BLaER1 treated with 17β-estradiol and CSF1 and Interleukin-3, amounts not matched to agents 10 nM and 100 nM (cell line): ENCODE measurements at regions not wholly inside any gene's neighbourhood (a gene's known extent, or its start where the extent isn't known, plus 50 kb on each side); places are given as distances from the start of the nearest gene placed in this dataset.
A peak's percentile ranks its signal among the peaks of the same experiment; 100 is the strongest.

Experiments used
- H3K27ac ChIP-seq, 11 experiments: shearing (Covaris generic); formaldehyde crosslinking; 2 replicates each; pipeline ENCODE4 v1.8.1; 2022
- H3K27me3 ChIP-seq, 11 experiments: shearing (Covaris generic); formaldehyde crosslinking; 2 replicates each; pipeline ENCODE4 v1.8.1; 2022
- H3K36me3 ChIP-seq, 11 experiments: shearing (Covaris generic); formaldehyde crosslinking; 2 replicates each; pipeline ENCODE4 v1.8.1; 2022
- H3K4me1 ChIP-seq, 10 experiments: shearing (Covaris generic); formaldehyde crosslinking; 2 replicates each; pipeline ENCODE4 v1.8.1; 2022
- H3K4me2 ChIP-seq, 11 experiments: shearing (Covaris generic); formaldehyde crosslinking; 2 replicates each; pipeline ENCODE4 v1.8.1; 2022
- H3K4me3 ChIP-seq, 10 experiments: shearing (Covaris generic); formaldehyde crosslinking; 2 replicates each; pipeline ENCODE4 v1.8.1; 2022
- H3K9ac ChIP-seq, 11 experiments: shearing (Covaris generic); formaldehyde crosslinking; 2 replicates each; pipeline ENCODE4 v1.8.1; 2022
- H3K9me3 ChIP-seq, 11 experiments: shearing (Covaris generic); formaldehyde crosslinking; replicated peaks in 1 of 11; 2 replicates each; pipeline ENCODE4 v1.8.1; 2022
- H4K20me1 ChIP-seq, 11 experiments: shearing (Covaris generic); formaldehyde crosslinking; 2 replicates each; pipeline ENCODE4 v1.8.1; 2022
- Cebpa-rat ChIP-seq, 11 experiments: shearing (Covaris generic); IDR thresholded peaks; 2 replicates each; pipeline ENCODE4 v1.8.1; 2022

DNA sequence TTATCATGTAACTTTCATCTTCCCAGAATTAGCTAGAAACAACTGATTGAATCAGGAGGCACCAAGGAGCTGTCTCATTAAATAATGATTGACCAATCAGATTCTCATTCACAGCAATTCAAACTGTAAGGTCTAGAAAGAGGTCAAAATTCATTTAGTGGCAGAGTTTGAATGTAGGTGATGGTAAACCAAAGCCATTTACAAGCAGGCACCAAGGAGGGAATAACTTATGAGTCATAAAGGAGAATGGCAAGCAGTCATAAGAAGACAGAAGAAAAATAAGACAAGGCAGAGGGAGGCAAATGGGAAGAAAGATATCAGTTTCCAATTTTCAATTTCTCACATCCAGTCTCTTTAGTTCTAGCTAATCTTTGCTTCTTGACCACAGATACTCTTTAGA is 52.9 kb upstream of the DEFB112 start:
- H3K27ac ChIP-seq = no peak overlapping the region
- no peak overlapping the region for H3K4me3 ChIP-seq
- no peak for TF ChIP-seq Cebpa-rat (IDR thresholded peaks at IDR 0.05)
- H3K9ac ChIP-seq = no peak overlapping the region
- H3K36me3 ChIP-seq = no peaks in the 10 kb centered on the region
- H3K4me2 ChIP-seq = no peak overlapping the region
- H3K27me3 ChIP-seq = no peaks in the 10 kb centered on the region
- H3K4me1 ChIP-seq = no peaks in the 10 kb centered on the region
- no peaks in the 10 kb centered on the region for H4K20me1 ChIP-seq
- H3K9me3 ChIP-seq = no peaks in the 10 kb centered on the region

DNA sequence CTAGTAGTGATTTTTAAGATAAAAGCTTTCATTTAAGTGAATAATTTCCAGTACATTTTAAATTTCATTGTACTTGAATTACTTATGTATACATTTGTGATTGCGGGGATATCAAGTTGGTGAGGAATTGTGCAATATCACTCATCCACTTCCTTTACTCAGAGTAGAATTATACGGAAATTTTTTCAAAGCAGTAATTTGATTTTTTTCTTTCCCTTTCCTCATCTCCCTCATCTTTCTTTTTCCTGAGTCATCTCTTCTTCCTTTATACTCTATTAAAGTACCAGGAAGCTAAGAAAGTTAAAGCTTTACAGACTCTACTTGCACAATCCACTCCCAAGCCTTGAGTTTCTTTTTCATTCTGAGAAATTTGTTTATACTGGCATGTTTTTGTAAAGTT is 60.9 kb upstream of the DEFB112 start:
- 0 out of 22 replicates have a peak, but pooled peaks of 1 of the 11 experiments have one; percentile 30 for TF ChIP-seq Cebpa-rat (IDR thresholded peaks at IDR 0.05)
- Histone ChIP-seq H3K4me1 (peaks cover 0 to 10% (median 0%) of the 10 kb centered on the region in 10 experiments; a peak in 2 of 20 replicates), H3K9me3 (no peaks in the 10 kb centered on the region), H3K4me3 (no peak overlapping the region), H3K27ac (no peak overlapping the region), H3K36me3 (no peaks in the 10 kb centered on the region), H4K20me1 (no peaks in the 10 kb centered on the region), H3K4me2 (no peak overlapping the region), H3K27me3 (no peaks in the 10 kb centered on the region), H3K9ac (no peak overlapping the region)

DNA sequence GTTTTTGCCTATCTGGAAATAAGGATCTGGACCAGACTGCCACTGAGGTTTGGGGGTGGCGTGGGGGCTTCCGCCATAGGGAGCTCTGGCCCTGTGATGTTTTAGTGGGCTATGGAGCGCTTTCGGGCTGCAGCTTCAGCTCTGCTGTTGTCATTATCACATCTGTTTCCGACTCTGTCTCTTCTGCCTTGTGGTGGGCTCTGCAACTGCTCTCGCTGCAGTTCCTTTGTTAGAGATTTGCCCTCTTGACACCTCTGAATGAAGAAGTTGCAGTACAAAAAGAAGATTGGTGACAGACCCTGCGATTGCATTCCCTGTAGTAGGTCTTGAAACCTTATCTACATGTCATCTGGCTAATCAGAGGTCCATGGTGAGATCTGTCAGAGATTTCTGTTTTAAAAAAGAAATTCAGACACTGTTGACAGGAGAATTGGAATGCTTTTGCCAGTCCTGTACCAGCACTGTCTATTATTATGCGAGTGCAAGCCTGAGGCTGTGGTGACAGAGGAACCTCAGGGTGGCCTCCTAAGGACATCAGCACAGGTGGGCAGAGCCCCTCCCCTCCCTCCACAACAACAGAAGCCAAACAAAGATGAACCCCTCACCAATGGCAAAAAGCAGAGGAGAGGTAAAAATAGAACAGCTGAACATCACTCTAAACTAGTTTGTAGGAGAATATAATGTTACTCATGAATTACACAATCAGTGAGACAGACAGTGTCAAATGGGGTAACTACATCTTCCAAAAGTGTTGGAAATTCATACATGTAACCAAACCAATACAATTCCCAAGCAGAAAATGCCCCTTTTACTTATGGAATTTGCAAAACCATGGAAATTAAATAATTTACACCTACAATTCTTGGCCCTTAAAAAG is 63.5 kb upstream of the DEFB112 start:
- Histone ChIP-seq H3K36me3 (no peaks in the 10 kb centered on the region), H3K9me3 (no peaks in the 10 kb centered on the region), H3K4me3 (no peak overlapping the region), H3K4me1 (peaks cover 0 to 10% (median 0%) of the 10 kb centered on the region in 10 experiments; a peak in 2 of 20 replicates), H4K20me1 (no peaks in the 10 kb centered on the region), H3K27me3 (no peaks in the 10 kb centered on the region), H3K9ac (no peak overlapping the region), H3K27ac (peak overlapping the region in 1 of 11 experiments; percentile 35; a peak in 1 of 22 replicates), H3K4me2 (no peak overlapping the region)
- no peak for TF ChIP-seq Cebpa-rat (IDR thresholded peaks at IDR 0.05)

DNA sequence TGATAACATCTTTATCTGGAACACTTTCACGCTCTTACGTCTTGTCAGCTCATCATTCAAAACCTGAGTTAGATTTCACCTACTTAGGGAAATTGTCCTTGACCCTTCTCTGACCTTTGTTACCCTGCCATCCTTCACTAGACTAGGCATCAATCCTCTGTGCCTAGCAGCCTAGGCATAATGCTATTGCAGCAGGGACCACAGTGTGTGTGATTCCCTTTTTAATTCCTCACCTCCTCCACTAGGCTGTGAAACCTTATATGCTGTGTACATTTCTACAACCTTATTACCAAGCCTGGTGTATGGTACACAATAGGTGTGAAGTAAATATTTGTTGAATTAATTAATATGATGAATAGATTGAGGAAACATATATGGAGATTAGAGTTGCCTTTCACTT is 66.7 kb upstream of the DEFB112 start:
- Histone ChIP-seq H3K4me2 (no peak overlapping the region), H3K4me1 (peaks cover 0 to 4% (median 0%) of the 10 kb centered on the region in 10 experiments; a peak in 1 of 20 replicates), H3K27me3 (no peaks in the 10 kb centered on the region), H3K27ac (no peak overlapping the region), H3K36me3 (no peaks in the 10 kb centered on the region), H3K9me3 (no peaks in the 10 kb centered on the region), H3K4me3 (no peak overlapping the region), H3K9ac (no peak overlapping the region), H4K20me1 (no peaks in the 10 kb centered on the region)
- TF ChIP-seq Cebpa-rat (IDR thresholded peaks at IDR 0.05) = no peak

DNA sequence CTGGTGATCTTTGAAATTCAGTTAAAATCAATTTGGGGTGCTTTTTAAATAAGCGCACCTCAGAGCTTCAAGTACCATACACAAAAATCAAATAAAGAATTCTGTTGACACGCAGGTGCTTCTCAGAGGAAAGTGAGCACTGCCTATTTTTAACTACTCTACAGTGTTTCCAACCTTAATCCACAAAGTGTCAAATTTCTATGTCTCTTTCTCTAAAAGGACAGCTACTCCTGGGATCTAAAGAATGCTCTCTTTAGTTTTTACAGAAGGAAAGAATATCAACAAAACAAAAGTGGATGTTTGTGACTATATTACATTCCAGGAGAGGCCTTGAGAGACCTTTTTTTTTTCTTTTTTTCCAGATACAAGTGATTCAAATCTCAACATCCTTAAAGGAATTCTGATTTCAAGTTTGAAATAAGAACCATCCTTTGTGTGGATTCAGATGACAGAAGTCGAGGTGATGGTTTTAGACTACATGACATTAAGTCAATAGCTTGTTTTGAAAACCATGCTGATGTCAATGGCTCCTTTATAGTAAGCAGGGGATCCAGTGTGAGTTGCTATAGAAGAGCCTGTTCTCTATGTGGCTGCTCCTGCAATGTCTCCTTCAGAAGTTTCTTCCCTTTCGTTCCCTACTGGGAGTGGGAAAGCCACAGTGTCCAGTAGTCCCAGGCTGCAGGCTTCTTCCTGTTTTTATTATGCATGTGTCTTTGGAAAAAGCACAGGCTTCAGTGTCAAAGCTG is 67.2 kb upstream of the DEFB112 start:
- no peak overlapping the region for H3K9ac ChIP-seq
- H3K4me2 ChIP-seq = no peak overlapping the region
- no peak for TF ChIP-seq Cebpa-rat (IDR thresholded peaks at IDR 0.05)
- no peaks in the 10 kb centered on the region for H3K36me3 ChIP-seq
- no peak overlapping the region for H3K4me3 ChIP-seq
- no peaks in the 10 kb centered on the region for H4K20me1 ChIP-seq
- no peaks in the 10 kb centered on the region for H3K27me3 ChIP-seq
- peaks cover 0 to 4% (median 0%) of the 10 kb centered on the region in 10 experiments; a peak in 1 of 20 replicates for H3K4me1 ChIP-seq
- no peaks in the 10 kb centered on the region for H3K9me3 ChIP-seq
- H3K27ac ChIP-seq = no peak overlapping the region

DNA sequence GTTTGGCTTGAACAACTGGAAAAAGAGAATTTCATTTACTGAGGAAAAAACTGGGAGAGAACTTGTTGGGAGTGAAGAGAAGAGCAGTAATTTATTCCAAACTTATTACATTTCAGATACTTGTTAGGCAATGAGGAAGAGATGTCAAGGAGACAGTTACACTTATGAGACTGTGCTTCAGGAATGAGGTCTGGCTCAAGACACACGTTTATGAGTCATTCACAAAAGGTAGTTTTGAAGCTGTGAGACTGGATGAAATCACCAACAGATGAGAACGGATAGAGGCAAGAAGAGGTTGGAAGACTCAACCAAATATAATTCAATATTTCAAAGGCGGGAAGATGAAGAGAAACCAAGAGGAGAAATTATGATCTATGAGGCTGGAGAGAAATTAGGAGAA is 70.6 kb upstream of the DEFB112 start:
- Histone ChIP-seq H3K36me3 (no peaks in the 10 kb centered on the region), H3K4me2 (no peak overlapping the region), H3K27ac (no peak overlapping the region), H4K20me1 (no peaks in the 10 kb centered on the region), H3K27me3 (no peaks in the 10 kb centered on the region), H3K4me3 (no peak overlapping the region), H3K9me3 (no peaks in the 10 kb centered on the region), H3K9ac (no peak overlapping the region), H3K4me1 (no peaks in the 10 kb centered on the region)
- TF ChIP-seq Cebpa-rat (IDR thresholded peaks at IDR 0.05) = no peak

DNA sequence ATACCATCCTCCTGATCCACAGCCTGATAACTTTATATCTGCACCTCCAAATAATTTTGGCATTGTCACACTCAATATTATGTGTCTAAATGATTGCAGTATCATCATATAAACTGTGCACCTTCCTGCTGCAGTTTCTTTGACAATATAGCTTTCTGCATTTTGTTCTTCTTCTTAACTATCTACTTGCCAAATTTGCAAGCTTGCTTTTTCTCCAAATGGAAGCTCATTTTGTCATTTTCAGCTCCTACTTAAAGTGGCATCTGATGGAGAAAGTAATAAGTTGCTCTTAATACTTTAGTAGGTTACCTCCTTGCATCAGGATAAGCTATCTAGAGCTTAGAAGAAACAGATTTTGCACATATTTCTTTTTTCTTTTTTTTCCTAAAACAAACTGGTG is 74.0 kb upstream of the DEFB112 start:
- no peak for TF ChIP-seq Cebpa-rat (IDR thresholded peaks at IDR 0.05)

DNA sequence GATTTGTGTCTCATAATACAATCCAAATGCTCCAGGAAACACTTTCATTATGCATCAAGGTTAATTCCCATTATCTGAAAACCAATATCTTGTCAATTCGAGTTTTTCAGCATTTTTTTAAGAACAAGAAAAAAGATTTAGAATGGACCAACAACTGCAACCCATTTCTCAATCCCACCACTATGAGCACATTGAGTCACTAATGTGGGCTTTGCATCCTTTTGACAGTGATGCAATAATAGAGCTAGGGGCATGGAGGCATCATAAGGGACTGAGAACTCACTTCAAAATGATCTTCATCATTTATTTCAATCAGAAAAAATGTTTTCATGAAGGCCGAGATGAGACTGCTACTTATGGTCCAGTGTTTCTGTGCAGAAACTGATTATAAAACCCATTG is 74.8 kb upstream of the DEFB112 start:
- no peaks in the 10 kb centered on the region for H3K9me3 ChIP-seq
- no peak overlapping the region for H3K4me3 ChIP-seq
- no peaks in the 10 kb centered on the region for H3K27me3 ChIP-seq
- no peaks in the 10 kb centered on the region for H4K20me1 ChIP-seq
- H3K27ac ChIP-seq = no peak overlapping the region
- H3K4me1 ChIP-seq = no peaks in the 10 kb centered on the region
- H3K36me3 ChIP-seq = no peaks in the 10 kb centered on the region
- no peak overlapping the region for H3K9ac ChIP-seq
- TF ChIP-seq Cebpa-rat (IDR thresholded peaks at IDR 0.05) = no peak
- H3K4me2 ChIP-seq = no peak overlapping the region

More for the DNA sequence above, 74.0 kb upstream of the DEFB112 start:
- H3K9ac ChIP-seq = no peak overlapping the region
- H3K4me2 ChIP-seq = no peak overlapping the region
- no peak overlapping the region for H3K4me3 ChIP-seq
- no peaks in the 10 kb centered on the region for H4K20me1 ChIP-seq
- H3K4me1 ChIP-seq = no peaks in the 10 kb centered on the region
- H3K27ac ChIP-seq = no peak overlapping the region
- no peaks in the 10 kb centered on the region for H3K27me3 ChIP-seq
- no peaks in the 10 kb centered on the region for H3K9me3 ChIP-seq
- no peaks in the 10 kb centered on the region for H3K36me3 ChIP-seq

DNA sequence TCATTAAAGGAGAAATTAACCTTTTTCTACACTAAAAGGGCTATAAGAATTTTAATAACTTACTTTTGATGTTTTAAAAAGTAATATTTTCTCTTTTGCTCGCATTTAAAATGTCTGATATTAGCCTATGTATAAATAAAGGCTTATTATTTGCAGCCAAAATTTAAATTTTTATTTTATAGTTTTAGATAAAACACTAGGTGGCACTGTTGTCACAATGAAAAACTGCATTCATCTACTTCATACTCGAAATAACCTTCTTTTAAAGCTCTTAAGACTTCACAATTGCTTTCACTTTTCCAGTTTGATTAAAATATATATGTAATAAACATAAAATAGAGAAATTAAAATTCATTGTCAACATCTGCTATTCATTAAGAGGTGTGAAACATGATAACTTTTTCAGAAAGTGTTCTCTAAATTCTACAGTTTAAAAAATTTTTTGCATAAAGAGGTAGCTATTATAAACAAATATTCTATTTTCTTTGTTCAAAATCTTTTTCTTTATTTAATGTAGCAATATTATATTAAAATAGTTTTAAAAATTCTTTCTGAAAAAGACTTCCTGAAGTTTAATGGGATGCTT is 78.8 kb upstream of the DEFB112 start:
- no peaks in the 10 kb centered on the region for H3K27me3 ChIP-seq
- no peak overlapping the region for H3K9ac ChIP-seq
- no peaks in the 10 kb centered on the region for H3K9me3 ChIP-seq
- H3K4me2 ChIP-seq = no peak overlapping the region
- H3K27ac ChIP-seq = no peak overlapping the region
- no peaks in the 10 kb centered on the region for H4K20me1 ChIP-seq
- no peaks in the 10 kb centered on the region for H3K4me1 ChIP-seq
- TF ChIP-seq Cebpa-rat (IDR thresholded peaks at IDR 0.05) = no peak
- H3K36me3 ChIP-seq = no peaks in the 10 kb centered on the region
- H3K4me3 ChIP-seq = no peak overlapping the region
